ENCODE measurements at regions not wholly inside any gene's neighbourhood (a gene's known extent, or its start where the extent isn't known, plus 50 kb on each side); places are given as distances from the start of the nearest gene placed in this dataset.

DNA sequence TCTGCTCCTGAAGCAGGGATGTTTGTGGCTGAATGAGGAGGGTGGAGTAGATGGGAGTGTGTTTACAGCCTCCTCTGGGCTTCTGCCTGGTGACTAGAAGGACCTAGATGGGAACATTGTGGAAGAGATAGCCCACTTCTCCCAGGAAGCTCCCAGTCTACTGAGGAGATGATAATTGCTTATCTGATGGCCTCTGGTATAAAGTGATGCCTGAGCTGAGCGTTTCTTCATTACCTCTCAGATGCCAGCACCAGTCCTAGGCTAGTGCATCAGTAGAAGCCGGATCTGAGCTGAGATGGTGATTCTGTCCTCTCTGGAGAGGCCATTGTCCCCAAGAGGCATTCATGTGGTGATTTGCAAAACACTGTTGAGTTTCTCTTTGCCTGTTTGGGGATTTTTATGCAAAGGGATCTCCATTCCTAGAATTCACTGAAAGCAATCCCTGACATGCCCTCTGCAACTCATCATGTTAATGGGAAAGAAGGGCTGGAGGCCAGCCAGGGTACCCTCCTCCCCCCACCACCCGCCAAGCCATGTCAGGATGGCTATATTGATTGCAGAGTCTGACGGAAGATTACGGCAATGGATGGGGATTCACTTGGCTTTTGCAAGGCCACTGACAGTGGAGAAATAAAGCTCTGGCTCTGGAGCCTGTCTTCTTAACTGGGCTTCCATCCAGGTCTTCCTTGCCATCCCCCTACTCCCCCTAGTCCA lies 166.4 kb upstream of the ROPN1 start (continued):
- peak; percentile 45; the same call in 1 of the 2 replicates for TF ChIP-seq SP1 (IDR thresholded peaks at IDR 0.05; ENCODE audit: low read depth, low read length)
- peak; percentile 83 for TF ChIP-seq TEAD4 (IDR thresholded peaks at IDR 0.05; ENCODE audit: low read depth, low read length)
